H1 (cell line): ENCODE measurements at regions not wholly inside any gene's neighbourhood (a gene's known extent, or its start where the extent isn't known, plus 50 kb on each side); places are given as distances from the start of the nearest gene placed in this dataset.

ENCODE experiments used
- CTCF ChIA-PET: fragments of 300-600 bp; sonication (Branson Sonifier 250); formaldehyde crosslinking; loops from one replicate; lab custom pipeline; 2021; ENCODE audit not compliant: partially characterized antibody; lab: Charles Lee
- POLR2A ChIA-PET: fragments of 300-600 bp; sonication (Branson Sonifier 250); formaldehyde crosslinking; loops from one replicate; lab custom pipeline; 2021; ENCODE audit warnings: inconsistent platforms; ENCODE audit not compliant: partially characterized antibody; lab: Charles Lee
- DNase-seq, 2 experiments: peaks; one replicate each; pipeline versions ENCODE4 v3.0.0 to v3.0.0-alpha.2; 2010 to 2022; ENCODE audit warnings: low spot score in 2 of 2, low read depth in 1 of 2, mixed read lengths in 1 of 2
- FAIRE-seq: peaks from 2 replicates; lab custom pipeline; 2011; peaks lifted over from hg19 to GRCh38; lab: Jason Lieb, UNC
- H2AFZ ChIP-seq: 2 replicates; pipeline ENCODE4 v1.8.1; 2012; ENCODE audit warnings: low read length, inconsistent platforms
- H2AK5ac ChIP-seq: 2 replicates; pipeline ENCODE4 v1.6.1; 2013; ENCODE audit warnings: low read depth, low read length
- H2BK120ac ChIP-seq: replicated peaks from 2 replicates; pipeline ENCODE3; 2013; ENCODE audit warnings: low read depth, low read length, inconsistent platforms
- H2BK12ac ChIP-seq: 2 replicates; pipeline ENCODE4 v1.6.1; 2013; ENCODE audit warnings: low read depth, low read length
- H2BK15ac ChIP-seq: 2 replicates; pipeline ENCODE4 v1.6.1; 2013; ENCODE audit warnings: low read length
- H2BK20ac ChIP-seq: 2 replicates; pipeline ENCODE4 v1.6.1; 2013; ENCODE audit warnings: low read length
- H2BK5ac ChIP-seq: 2 replicates; pipeline ENCODE4 v1.6.1; 2013; ENCODE audit warnings: low read depth, low read length
- H3K14ac ChIP-seq: 2 replicates; pipeline ENCODE4 v1.6.1; 2013; ENCODE audit warnings: inconsistent platforms; ENCODE audit not compliant: insufficient read length
- H3K18ac ChIP-seq: 2 replicates; pipeline ENCODE4 v1.6.1; 2013; ENCODE audit warnings: low read length; ENCODE audit errors: extremely low read depth
- H3K23ac ChIP-seq: 2 replicates; pipeline ENCODE4 v1.6.1; 2013; ENCODE audit warnings: inconsistent platforms; ENCODE audit not compliant: insufficient read length
- H3K23me2 ChIP-seq: 2 replicates; pipeline ENCODE4 v1.6.1; 2013; ENCODE audit warnings: low read depth, low read length
- H3K27ac ChIP-seq: 2 replicates; pipeline ENCODE4 v1.6.1; 2011; ENCODE audit warnings: low read depth, low read length, inconsistent platforms
- H3K27me3 ChIP-seq, 4 experiments: replicated peaks in 1 of 4; 1 replicate in 1 of 4; 2 replicates in 3 of 4; pipeline versions ENCODE4 v1.6.1 to v1.8.1; 2011 to 2013; ENCODE audit warnings: low read length in 3 of 4, mild to moderate bottlenecking in 3 of 4, inconsistent platforms in 2 of 4, mixed read lengths in 2 of 4, moderate library complexity in 1 of 4; ENCODE audit not compliant: control insufficient read depth in 3 of 4, insufficient read depth in 3 of 4; ENCODE audit errors: extremely low read depth in 1 of 4
- H3K36me3 ChIP-seq, 4 experiments: 2 replicates each; pipeline versions ENCODE4 v1.6.1 to v1.8.1; 2011 to 2013; ENCODE audit warnings: mild to moderate bottlenecking in 4 of 4, low read length in 3 of 4, moderate library complexity in 2 of 4, control low read depth in 1 of 4, inconsistent platforms in 1 of 4; ENCODE audit not compliant: insufficient read depth in 4 of 4, control insufficient read depth in 2 of 4
- H3K4ac ChIP-seq: replicated peaks from 2 replicates; pipeline ENCODE3; 2013; ENCODE audit warnings: low read length, low read depth, mixed read lengths, inconsistent platforms; ENCODE audit not compliant: insufficient read length
- H3K4me1 ChIP-seq, 4 experiments: replicated peaks in 1 of 4; 1 replicate in 1 of 4; 2 replicates in 3 of 4; pipeline versions ENCODE4 v1.6.1 to v1.8.1; 2011 to 2013; ENCODE audit warnings: low read length in 3 of 4, inconsistent platforms in 2 of 4, mixed read lengths in 1 of 4; ENCODE audit not compliant: insufficient read depth in 4 of 4, control insufficient read depth in 3 of 4
- H3K4me2 ChIP-seq, 2 experiments: 2 replicates each; pipeline versions ENCODE4 v1.6.1 to v1.8.1; 2011 to 2013; ENCODE audit warnings: low read depth in 2 of 2, low read length in 2 of 2, control low read depth in 1 of 2, inconsistent platforms in 1 of 2, mild to moderate bottlenecking in 1 of 2; ENCODE audit not compliant: insufficient read depth in 1 of 2
- H3K4me3 ChIP-seq, 4 experiments: fragments of 200-600, 300-600 bp in 1 of 4; sonication (generic), shearing (Covaris generic), sonication (Bioruptor Twin) in 1 of 4; 2 replicates each; pipeline versions ENCODE4 v1.5.1 to v1.8.1; 2011 to 2016; ENCODE audit warnings: low read length in 4 of 4, low read depth in 3 of 4, control low read depth in 2 of 4, inconsistent platforms in 2 of 4, mild to moderate bottlenecking in 2 of 4, mixed read lengths in 1 of 4, moderate library complexity in 1 of 4; ENCODE audit not compliant: insufficient read depth in 2 of 4; ENCODE audit errors: extremely low read depth in 1 of 4
- H3K56ac ChIP-seq: replicated peaks from 2 replicates; pipeline ENCODE3; 2013; ENCODE audit warnings: low read depth, mild to moderate bottlenecking, mixed read lengths, low read length, inconsistent platforms; ENCODE audit not compliant: insufficient read length
- H3K79me1 ChIP-seq: 2 replicates; pipeline ENCODE4 v1.6.1; 2013; ENCODE audit warnings: low read depth, low read length, control low read depth
- H3K79me2 ChIP-seq, 2 experiments: 2 replicates each; pipeline versions ENCODE4 v1.6.1 to v1.8.1; 2012 to 2013; ENCODE audit warnings: low read length in 2 of 2, mild to moderate bottlenecking in 2 of 2, inconsistent platforms in 1 of 2; ENCODE audit not compliant: insufficient read depth in 2 of 2, control insufficient read depth in 1 of 2
- H3K9ac ChIP-seq, 4 experiments: replicated peaks in 1 of 4; 1 replicate in 1 of 4; 2 replicates in 3 of 4; pipeline versions ENCODE4 v1.6.1 to v1.8.1; 2011 to 2013; ENCODE audit warnings: low read depth in 3 of 4, low read length in 3 of 4, control low read depth in 2 of 4, mild to moderate bottlenecking in 2 of 4, moderate library complexity in 2 of 4, inconsistent platforms in 1 of 4; ENCODE audit errors: extremely low read depth in 1 of 4
- H3K9me3 ChIP-seq, 2 experiments: 2 replicates each; pipeline versions ENCODE4 v1.6.1 to v1.8.1; 2012 to 2013; ENCODE audit warnings: mild to moderate bottlenecking in 2 of 2, moderate library complexity in 2 of 2, control low read depth in 1 of 2, inconsistent platforms in 1 of 2, low read depth in 1 of 2, low read length in 1 of 2, mixed read lengths in 1 of 2; ENCODE audit not compliant: insufficient read depth in 2 of 2
- H4K20me1 ChIP-seq, 2 experiments: replicated peaks in 1 of 2; 2 replicates each; pipeline versions ENCODE3 to v1.8.1; 2011 to 2013; ENCODE audit warnings: inconsistent platforms in 2 of 2, low read length in 2 of 2, mild to moderate bottlenecking in 1 of 2; ENCODE audit not compliant: insufficient read depth in 2 of 2, control insufficient read depth in 1 of 2
- H4K5ac ChIP-seq: 2 replicates; pipeline ENCODE4 v1.6.1; 2013; ENCODE audit warnings: low read length, low read depth, mixed read lengths, inconsistent platforms; ENCODE audit not compliant: insufficient read length
- H4K8ac ChIP-seq: 2 replicates; pipeline ENCODE4 v1.8.0; 2013; ENCODE audit warnings: mild to moderate bottlenecking, moderate library complexity, low read length, inconsistent platforms; ENCODE audit not compliant: insufficient read depth; ENCODE audit errors: extremely low read depth
- H4K91ac ChIP-seq: replicated peaks from 2 replicates; pipeline ENCODE3; 2013; ENCODE audit warnings: low read length, mixed read lengths, inconsistent platforms; ENCODE audit not compliant: insufficient read length
- ASH2L ChIP-seq: fragments of 200-600, 300-600 bp; sonication (generic); IDR thresholded peaks from one replicate; pipeline ENCODE4 v1.7.1; 2017; ENCODE audit warnings: low read length
- BCL11A ChIP-seq, 2 experiments: IDR thresholded peaks; one replicate each; pipeline ENCODE4 v1.6.1; 2011; ENCODE audit warnings: low read depth in 2 of 2, low read length in 2 of 2, mild to moderate bottlenecking in 2 of 2
- CHD1 ChIP-seq: IDR thresholded peaks from 2 replicates; pipeline ENCODE4 v1.6.1; 2012; ENCODE audit warnings: low read depth, low read length, improper control_type of control experiment
- EGR1 ChIP-seq: IDR thresholded peaks from 2 replicates; pipeline ENCODE4 v1.6.1; 2011; ENCODE audit warnings: low read depth, low read length, borderline replicate concordance
- PHF8 ChIP-seq: fragments of 200-600 bp; sonication (generic); conservative IDR thresholded peaks from 2 replicates; pipeline ENCODE4 v1.7.1; 2012; ENCODE audit warnings: low read depth, mild to moderate bottlenecking, inconsistent platforms, low read length, moderate library complexity
- POLR2AphosphoS5 ChIP-seq: IDR thresholded peaks from 2 replicates; pipeline ENCODE4 v1.6.1; 2011; ENCODE audit warnings: low read depth, low read length
- POU5F1 ChIP-seq: IDR thresholded peaks from 2 replicates; pipeline ENCODE4 v1.6.1; 2011; ENCODE audit warnings: low read depth, mild to moderate bottlenecking, low read length, moderate library complexity
- RXRA ChIP-seq: IDR thresholded peaks from 2 replicates; pipeline ENCODE4 v1.6.1; 2011; ENCODE audit warnings: low read depth, mild to moderate bottlenecking, low read length, moderate library complexity; ENCODE audit not compliant: insufficient read depth
- SAP30 ChIP-seq: fragments of 300-600 bp; sonication (generic); IDR thresholded peaks from 2 replicates; pipeline ENCODE4 v1.7.1; 2012; ENCODE audit warnings: low read length, moderate library complexity, mild to moderate bottlenecking, inconsistent platforms; ENCODE audit not compliant: insufficient read depth, insufficient replicate concordance
- SIN3A ChIP-seq, 2 experiments: IDR thresholded peaks in 1 of 2; conservative IDR thresholded peaks in 1 of 2; 2 replicates each; pipeline ENCODE4 v1.6.1; 2011 to 2012; ENCODE audit warnings: low read length in 2 of 2, improper control_type of control experiment in 1 of 2, low read depth in 1 of 2, mild to moderate bottlenecking in 1 of 2
- SUZ12 ChIP-seq: fragments of 200-600 bp; sonication (generic); IDR thresholded peaks from 2 replicates; pipeline ENCODE4 v1.6.1; 2012; ENCODE audit warnings: mild to moderate bottlenecking, inconsistent platforms, low read length, moderate library complexity, mixed read lengths
- TAF1 ChIP-seq: IDR thresholded peaks from 2 replicates; pipeline ENCODE4 v1.6.1; 2011; ENCODE audit warnings: mild to moderate bottlenecking, low read depth, low read length
- WGBS, 2 experiments: shearing (Covaris generic) in 1 of 2; methylation state at CpG; one replicate each; pipeline versions ENCODE4 v1.1.6 to v1.1.7; 2013 to 2015; ENCODE audit warnings: low lambda C conversion rate in 2 of 2, mixed read lengths in 2 of 2, inconsistent platforms in 1 of 2, low coverage in 1 of 2, missing lambda C conversion rate in 1 of 2; ENCODE audit not compliant: insufficient replicate concordance in 2 of 2, insufficient coverage in 1 of 2, insufficient read length in 1 of 2; ENCODE audit errors: extremely low coverage in 1 of 2, missing lambda C conversion rate in 1 of 2; 5-methylcytosine and 5-hydroxymethylcytosine counted together
- TF ChIP-seq, protein P1 (sequence below): IDR thresholded peaks from 2 replicates; pipeline ENCODE4 v1.6.1; 2012; ENCODE audit warnings: inconsistent platforms

DNA sequence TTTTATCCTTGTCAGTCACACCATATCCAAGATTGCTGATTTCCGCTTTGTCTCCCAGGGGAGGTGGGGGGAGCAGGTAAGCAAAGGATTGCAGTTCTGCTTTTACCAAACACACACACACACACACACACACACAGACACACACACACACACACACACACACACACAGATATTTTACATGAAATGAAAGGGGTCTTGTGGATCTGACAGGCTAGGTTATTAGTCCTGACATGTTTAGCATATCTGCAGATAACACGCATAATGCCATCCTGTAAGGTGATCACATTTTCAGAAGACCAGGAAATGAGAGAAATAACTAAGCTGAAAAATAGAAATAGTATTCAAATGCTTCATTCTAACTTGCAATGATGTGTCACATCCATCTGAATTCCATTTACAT lies 1113.3 kb downstream of the CDH8 start:
- no peak overlapping the region for H3K27ac ChIP-seq
- H2BK15ac ChIP-seq, result no peak overlapping the region
- no peaks in the 10 kb centered on the region for H3K23me2 ChIP-seq
- H3K4me1 ChIP-seq, result no peaks in the 10 kb centered on the region
- CTCF ChIA-PET, result no interaction called here
- H4K8ac ChIP-seq, result no peak overlapping the region
- no peak overlapping the region for H2AK5ac ChIP-seq
- no peaks in the 10 kb centered on the region for H3K79me2 ChIP-seq
- no peak overlapping the region for H4K91ac ChIP-seq
- no peak overlapping the region for H3K4me2 ChIP-seq
- H2BK120ac ChIP-seq, result no peak overlapping the region
- no peak overlapping the region for H3K56ac ChIP-seq
- H3K9ac ChIP-seq, result no peak overlapping the region
- H3K14ac ChIP-seq, result no peak overlapping the region
- DNase-seq, result no peak
- no peaks in the 10 kb centered on the region for H3K9me3 ChIP-seq
- no peak overlapping the region for H3K18ac ChIP-seq
- H3K23ac ChIP-seq, result no peak overlapping the region
- no peaks in the 10 kb centered on the region for H4K20me1 ChIP-seq
- no peaks in the 10 kb centered on the region for H3K36me3 ChIP-seq
- H4K5ac ChIP-seq, result no peak overlapping the region
- H2BK20ac ChIP-seq, result no peak overlapping the region
- POLR2A ChIA-PET, result no interaction called here
- H3K4me3 ChIP-seq, result no peak overlapping the region
- FAIRE-seq, result no peak
- H3K79me1 ChIP-seq, result no peaks in the 10 kb centered on the region
- WGBS, 2 experiments, result 97% methylated on average over 2 of the region's 2 CpGs; no CpG with 5 or more reads in 1 of the 2 experiments
- no peak overlapping the region for H2BK5ac ChIP-seq
- H3K27me3 ChIP-seq, result no peaks in the 10 kb centered on the region
- H2AFZ ChIP-seq, result no peak overlapping the region
- no peak overlapping the region for H3K4ac ChIP-seq
- no peak overlapping the region for H2BK12ac ChIP-seq
- TF ChIP-seq SIN3A (conservative IDR thresholded peaks at IDR 0.05 in 1 of 2, IDR thresholded peaks at IDR 0.05 in 1 of 2; ENCODE audit: low read depth in 1 of 2, low read length in 2 of 2) (no peak), TAF1 (no peak), SUZ12 (no peak), POLR2AphosphoS5 (no peak), SAP30 (no peak), PHF8 (no peak), EGR1 (no peak), RXRA (no peak), CHD1 (no peak), POU5F1 (no peak), BCL11A (IDR thresholded peaks at IDR 0.05; ENCODE audit: low read depth in 2 of 2, low read length in 2 of 2) (no peak), ASH2L (no peak)
- TF ChIP-seq, protein P1, sequence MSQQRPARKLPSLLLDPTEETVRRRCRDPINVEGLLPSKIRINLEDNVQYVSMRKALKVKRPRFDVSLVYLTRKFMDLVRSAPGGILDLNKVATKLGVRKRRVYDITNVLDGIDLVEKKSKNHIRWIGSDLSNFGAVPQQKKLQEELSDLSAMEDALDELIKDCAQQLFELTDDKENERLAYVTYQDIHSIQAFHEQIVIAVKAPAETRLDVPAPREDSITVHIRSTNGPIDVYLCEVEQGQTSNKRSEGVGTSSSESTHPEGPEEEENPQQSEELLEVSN, result no peak
